ENCODE measurements at regions not wholly inside any gene's neighbourhood (a gene's known extent, or its start where the extent isn't known, plus 50 kb on each side); places are given as distances from the start of the nearest gene placed in this dataset.
A peak's percentile ranks its signal among the peaks of the same experiment; 100 is the strongest.

DNA sequence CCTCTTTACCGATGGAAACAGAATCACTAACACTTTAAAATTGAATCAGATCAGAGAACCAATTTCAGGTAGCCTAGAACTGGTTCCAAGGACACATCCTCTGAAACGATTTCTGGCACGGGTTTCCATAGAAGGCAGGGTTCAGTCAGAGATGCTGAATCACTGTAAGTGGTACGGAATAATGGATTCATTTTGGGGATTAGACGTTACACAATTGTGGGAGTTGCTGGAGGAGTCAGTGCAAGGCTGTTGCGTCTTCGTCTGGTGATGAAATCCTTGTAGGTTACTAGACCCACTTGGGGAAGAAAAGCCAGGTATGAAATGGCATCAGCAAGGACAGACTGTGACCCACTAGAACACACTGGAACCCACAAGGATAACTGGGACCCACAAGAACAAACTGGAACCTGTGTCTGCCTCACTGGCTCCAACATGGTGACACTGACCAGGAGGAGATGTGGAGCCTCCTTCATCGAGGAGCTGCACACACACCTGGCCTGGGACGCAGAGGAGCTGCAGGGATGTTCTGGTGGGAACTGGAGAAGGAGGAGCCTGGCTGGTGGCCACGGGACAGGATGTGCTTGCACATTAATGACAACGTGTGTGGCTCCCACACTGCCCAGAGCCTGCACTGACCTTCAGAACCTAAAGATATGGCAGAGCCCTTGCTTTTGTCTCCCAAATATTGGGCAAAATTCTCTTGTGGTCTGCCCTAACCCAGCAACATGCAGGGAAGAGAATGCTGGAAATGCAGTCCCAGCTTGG lies 105.1 kb downstream of the TRAPPC11 start:
- Mint-ChIP-seq H3K27me3 (ENCODE audit: low read depth) (peaks cover 1% of the 10 kb centered on the region), H3K27ac (no peak overlapping the region), H3K4me1 (peaks cover 4% of the 10 kb centered on the region), H3K4me3 (no peak overlapping the region), H3K9me3 (no peaks in the 10 kb centered on the region), H3K36me3 (no peaks in the 10 kb centered on the region)
- TF ChIP-seq, protein P1, sequence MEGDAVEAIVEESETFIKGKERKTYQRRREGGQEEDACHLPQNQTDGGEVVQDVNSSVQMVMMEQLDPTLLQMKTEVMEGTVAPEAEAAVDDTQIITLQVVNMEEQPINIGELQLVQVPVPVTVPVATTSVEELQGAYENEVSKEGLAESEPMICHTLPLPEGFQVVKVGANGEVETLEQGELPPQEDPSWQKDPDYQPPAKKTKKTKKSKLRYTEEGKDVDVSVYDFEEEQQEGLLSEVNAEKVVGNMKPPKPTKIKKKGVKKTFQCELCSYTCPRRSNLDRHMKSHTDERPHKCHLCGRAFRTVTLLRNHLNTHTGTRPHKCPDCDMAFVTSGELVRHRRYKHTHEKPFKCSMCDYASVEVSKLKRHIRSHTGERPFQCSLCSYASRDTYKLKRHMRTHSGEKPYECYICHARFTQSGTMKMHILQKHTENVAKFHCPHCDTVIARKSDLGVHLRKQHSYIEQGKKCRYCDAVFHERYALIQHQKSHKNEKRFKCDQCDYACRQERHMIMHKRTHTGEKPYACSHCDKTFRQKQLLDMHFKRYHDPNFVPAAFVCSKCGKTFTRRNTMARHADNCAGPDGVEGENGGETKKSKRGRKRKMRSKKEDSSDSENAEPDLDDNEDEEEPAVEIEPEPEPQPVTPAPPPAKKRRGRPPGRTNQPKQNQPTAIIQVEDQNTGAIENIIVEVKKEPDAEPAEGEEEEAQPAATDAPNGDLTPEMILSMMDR (IDR thresholded peaks at IDR 0.05; ENCODE audit: unreplicated experiment) = no peak
- no peak for DNase-seq (ENCODE audit: low spot score in 2 of 2, unreplicated experiment in 2 of 2)

DNA sequence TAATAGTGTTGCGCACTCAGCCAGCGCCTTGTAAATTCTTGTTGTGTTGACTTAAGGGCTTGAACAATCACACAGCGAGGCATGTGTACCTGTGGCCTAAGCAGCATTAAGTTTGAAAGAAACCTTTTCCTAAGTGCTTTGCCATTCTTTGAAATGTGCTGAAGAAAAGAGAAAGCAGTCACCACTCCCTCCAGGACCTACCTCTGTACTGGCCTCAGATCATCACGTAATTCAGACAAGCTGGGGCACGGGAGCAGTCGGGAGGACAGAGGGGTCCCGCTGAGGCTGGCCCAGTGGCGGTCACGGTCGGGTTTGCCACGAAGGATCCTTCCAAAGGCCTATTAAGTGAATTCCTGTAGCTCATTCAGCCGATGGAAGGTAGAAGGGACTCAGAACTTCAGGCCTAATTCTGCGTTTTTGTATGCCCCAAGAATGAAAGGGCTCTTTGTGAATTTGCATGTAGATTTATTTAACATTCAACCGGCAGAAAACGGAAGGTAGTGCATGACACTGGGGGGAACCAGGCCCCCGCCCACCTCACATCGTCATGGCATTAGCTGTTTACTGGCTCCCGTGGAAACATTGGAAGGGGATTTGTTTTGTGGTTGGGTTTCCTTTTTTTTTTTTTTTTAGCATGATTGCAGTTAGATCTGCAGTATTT lies 106.3 kb downstream of the TRAPPC11 start:
- Mint-ChIP-seq H3K36me3 (no peaks in the 10 kb centered on the region), H3K4me1 (peaks cover 5% of the 10 kb centered on the region), H3K27me3 (ENCODE audit: low read depth) (peaks cover 1% of the 10 kb centered on the region), H3K27ac (no peak overlapping the region), H3K9me3 (no peaks in the 10 kb centered on the region), H3K4me3 (no peak overlapping the region)
- DNase-seq (ENCODE audit: low spot score in 2 of 2, unreplicated experiment in 2 of 2) = no peak
- TF ChIP-seq, protein P1 (IDR thresholded peaks at IDR 0.05; ENCODE audit: unreplicated experiment) = no peak

DNA sequence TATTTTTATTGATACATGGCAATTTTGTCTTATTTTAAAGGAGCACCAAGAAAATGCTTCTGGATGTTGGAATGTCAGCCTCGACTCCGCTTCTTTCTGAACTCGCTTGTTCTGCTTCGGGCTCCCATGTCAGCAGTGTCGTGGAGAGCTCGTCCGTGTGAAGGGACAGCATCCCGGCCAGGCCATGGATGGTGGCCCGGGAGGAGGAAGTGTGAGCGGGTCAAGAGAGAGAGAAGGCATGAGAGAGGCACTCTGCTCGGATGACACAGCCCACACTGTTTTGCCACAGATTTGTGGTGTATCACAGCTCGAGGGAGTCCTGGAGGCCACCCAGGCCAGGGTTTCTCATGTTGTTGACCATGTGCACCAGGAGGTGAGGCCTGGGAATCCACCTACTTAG lies 107.0 kb downstream of the TRAPPC11 start:
- TF ChIP-seq, protein P1 (IDR thresholded peaks at IDR 0.05; ENCODE audit: unreplicated experiment) = no peak
- H3K9me3 Mint-ChIP-seq = no peaks in the 10 kb centered on the region
- H3K27ac Mint-ChIP-seq = no peak overlapping the region
- DNase-seq (ENCODE audit: low spot score in 2 of 2, unreplicated experiment in 2 of 2) = no peak
- peaks cover 10% of the 10 kb centered on the region for H3K4me1 Mint-ChIP-seq
- peaks cover 1% of the 10 kb centered on the region for H3K27me3 Mint-ChIP-seq (ENCODE audit: low read depth)
- H3K36me3 Mint-ChIP-seq = no peaks in the 10 kb centered on the region
- no peak overlapping the region for H3K4me3 Mint-ChIP-seq

DNA sequence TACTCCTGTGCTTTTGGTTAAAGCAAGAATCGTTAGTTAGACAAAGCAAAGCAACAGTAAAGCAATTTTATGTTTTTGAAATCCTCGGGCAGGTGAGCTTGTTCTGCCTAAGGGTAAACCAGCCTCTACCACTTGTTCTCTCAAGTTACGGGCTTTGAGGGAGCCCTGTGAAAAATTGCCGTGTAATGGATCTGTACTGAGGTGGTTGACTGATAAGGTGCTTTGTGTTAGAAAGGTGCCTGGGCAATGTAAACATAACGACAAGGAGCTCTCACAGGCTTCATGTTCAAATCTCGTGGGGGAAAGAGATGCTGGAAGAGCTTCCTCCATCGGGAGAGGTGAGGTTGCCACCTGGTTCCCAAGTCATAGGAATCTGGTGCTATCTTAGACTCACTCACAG lies 111.8 kb downstream of the TRAPPC11 start:
- Mint-ChIP-seq H3K36me3 (no peaks in the 10 kb centered on the region), H3K27me3 (ENCODE audit: low read depth) (no peaks in the 10 kb centered on the region), H3K27ac (peak overlapping the region; percentile 9), H3K4me3 (no peak overlapping the region), H3K9me3 (peaks cover 4% of the 10 kb centered on the region), H3K4me1 (peaks cover 10% of the 10 kb centered on the region)
- no peak for DNase-seq (ENCODE audit: low spot score in 2 of 2, unreplicated experiment in 2 of 2)
- TF ChIP-seq, protein P1 (IDR thresholded peaks at IDR 0.05; ENCODE audit: unreplicated experiment) = no peak

DNA sequence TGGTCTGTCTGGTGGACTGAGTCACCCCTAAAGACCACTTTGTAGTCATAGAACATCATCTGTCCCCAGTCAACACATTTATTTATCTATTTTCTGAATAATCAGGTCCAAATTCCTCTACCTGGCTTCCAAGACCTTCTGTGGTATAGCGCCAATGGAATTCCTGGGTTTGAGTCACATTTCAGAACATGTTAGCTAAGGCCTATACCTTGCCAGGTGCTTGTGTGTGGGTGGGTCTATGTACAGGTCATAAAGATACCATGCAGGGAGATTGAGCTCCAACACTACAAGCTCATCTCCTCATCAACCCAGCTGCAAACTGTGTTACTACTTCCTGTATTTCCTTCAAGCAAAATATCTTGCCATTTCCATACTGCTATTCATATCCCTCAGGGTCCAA lies 113.3 kb downstream of the TRAPPC11 start:
- no peaks in the 10 kb centered on the region for H3K36me3 Mint-ChIP-seq
- DNase-seq (ENCODE audit: low spot score in 2 of 2, unreplicated experiment in 2 of 2) = no peak
- H3K27ac Mint-ChIP-seq = no peak overlapping the region
- TF ChIP-seq, protein P1 (IDR thresholded peaks at IDR 0.05; ENCODE audit: unreplicated experiment) = no peak
- no peaks in the 10 kb centered on the region for H3K27me3 Mint-ChIP-seq (ENCODE audit: low read depth)
- H3K9me3 Mint-ChIP-seq = peaks cover 4% of the 10 kb centered on the region
- H3K4me3 Mint-ChIP-seq = no peak overlapping the region
- H3K4me1 Mint-ChIP-seq = peaks cover 10% of the 10 kb centered on the region
